OCI-LY7 (cell line): ENCODE measurements at regions not wholly inside any gene's neighbourhood (a gene's known extent, or its start where the extent isn't known, plus 50 kb on each side); places are given as distances from the start of the nearest gene placed in this dataset. TPM values are rescaled to one million over a fixed set of nuclear protein-coding genes. Genes with fewer than 3 reads are reported as not detected.

Source experiments
- BruUV-seq: library from RNA; stranded (reverse); fragments of 400-500 nt; replicated peaks from 2 replicates; lab custom pipeline; 2021; lab: Mats Ljungman, UMichigan
- CTCF ChIA-PET: fragments of 300-600 bp; sonication (Branson Sonifier 250); formaldehyde crosslinking; loops from one replicate; lab custom pipeline; 2022; ENCODE audit warnings: antibody characterized with exemption; ENCODE audit not compliant: unreplicated experiment; lab: Charles Lee
- POLR2A ChIA-PET: fragments of 300-600 bp; sonication (Branson Sonifier 250); formaldehyde crosslinking; loops from one replicate; lab custom pipeline; 2022; ENCODE audit warnings: antibody characterized with exemption; lab: Charles Lee
- DNase-seq: peaks from one replicate; pipeline ENCODE4 v3.0.0-alpha.2; 2015; ENCODE audit warnings: low spot score
- H2AFZ ChIP-seq: fragments of 200-600 bp; sonication (generic), shearing (Covaris generic); 2 replicates; pipeline ENCODE4 v1.6.1; 2014; ENCODE audit warnings: mild to moderate bottlenecking, antibody characterized with exemption, low read length, moderate library complexity
- H3K27ac ChIP-seq: fragments of 200-600 bp; sonication (generic); 2 replicates; pipeline ENCODE4 v1.5.1; 2014; ENCODE audit warnings: mixed run types, low read depth, mild to moderate bottlenecking, moderate library complexity, low read length, inconsistent platforms; ENCODE audit not compliant: poor library complexity, severe bottlenecking
- H3K36me3 ChIP-seq: fragments of 200-600 bp; sonication (generic); 2 replicates; pipeline ENCODE4 v1.6.1; 2014; ENCODE audit warnings: mild to moderate bottlenecking, antibody characterized with exemption, low read length, moderate library complexity, mixed read lengths; ENCODE audit not compliant: insufficient read depth
- H3K4me1 ChIP-seq: fragments of 200-600 bp; sonication (generic); 2 replicates; pipeline ENCODE4 v1.5.1; 2014; ENCODE audit warnings: mild to moderate bottlenecking, low read length; ENCODE audit not compliant: insufficient read depth, poor library complexity, severe bottlenecking
- H3K4me2 ChIP-seq: fragments of 200-600 bp; sonication (generic); 2 replicates; pipeline ENCODE4 v1.6.1; 2014; ENCODE audit warnings: mild to moderate bottlenecking, low read length
- H3K4me3 ChIP-seq: fragments of 200-600 bp; sonication (generic); 2 replicates; pipeline ENCODE4 v1.5.1; 2014; ENCODE audit warnings: mild to moderate bottlenecking, low read depth, low read length; ENCODE audit not compliant: poor library complexity, severe bottlenecking
- H3K79me2 ChIP-seq: fragments of 200-600 bp; sonication (generic); 2 replicates; pipeline ENCODE4 v1.6.1; 2016; ENCODE audit warnings: low read depth, mild to moderate bottlenecking, low read length, moderate library complexity, mixed read lengths; ENCODE audit not compliant: insufficient read depth
- H3K9me2 ChIP-seq: fragments of 200-600 bp; sonication (generic); 2 replicates; pipeline ENCODE4 v1.6.1; 2016; ENCODE audit warnings: mild to moderate bottlenecking, low read length, mixed read lengths; ENCODE audit not compliant: insufficient read depth
- H3K9me3 ChIP-seq: fragments of 200-600 bp; sonication (generic); 2 replicates; pipeline ENCODE4 v1.6.1; 2014; ENCODE audit warnings: mild to moderate bottlenecking, mixed run types, low read length, mixed read lengths
- H4K20me1 ChIP-seq: fragments of 200-600 bp; sonication (generic); 2 replicates; pipeline ENCODE4 v1.6.1; 2014; ENCODE audit warnings: mild to moderate bottlenecking, antibody characterized with exemption, low read length, moderate library complexity, mixed read lengths; ENCODE audit not compliant: insufficient read depth
- CTCF ChIP-seq: fragments of 200-600 bp; sonication (generic); conservative IDR thresholded peaks from 2 replicates; pipeline ENCODE4 v1.5.1; 2014; ENCODE audit warnings: mild to moderate bottlenecking, antibody characterized with exemption, low read length, moderate library complexity, mixed read lengths
- EZH2phosphoT487 ChIP-seq: fragments of 200-600 bp; sonication (generic); IDR thresholded peaks from 2 replicates; pipeline ENCODE4 v1.6.1; 2018; ENCODE audit warnings: low read depth, borderline replicate concordance, mild to moderate bottlenecking, mixed run types, antibody characterized with exemption, low read length, moderate library complexity, mixed read lengths
- intact Hi-C: fragments of 100-400 bp; cut with micrococcal nuclease; formaldehyde crosslinking; loops from one replicate; pipeline ENCODE4 v1.10.0; 2022; ENCODE audit not compliant: unreplicated experiment
- small RNA-seq: library from RNA; depleted of rRNA; stranded (forward); fragments of <200 nt; gene quantifications from one replicate; pipeline ENCODE3, GENCODE V24; 2014

- POLR2A ChIA-PET: no interaction called here
Measured at GRCh38 chr4:11484531-11484930, 55.8 kb upstream of the HS3ST1 start.

GRCh38 chr4:11483046-11483445, 54.4 kb upstream of the HS3ST1 start:
- no peak overlapping the region for H3K4me2 ChIP-seq
- ChIA-PET POLR2A (no interaction called here), CTCF (no interaction called here)
- H3K4me1 ChIP-seq: no peaks in the 10 kb centered on the region
- BruUV-seq: no TSS peak
- no peaks in the 10 kb centered on the region for H3K36me3 ChIP-seq
- no peak for DNase-seq
- no peaks in the 10 kb centered on the region for H4K20me1 ChIP-seq
- intact Hi-C loops: no loop called here
- H3K9me3 ChIP-seq: no peaks in the 10 kb centered on the region
- no peaks in the 10 kb centered on the region for H3K9me2 ChIP-seq
- TF ChIP-seq CTCF (no peak), EZH2phosphoT487 (no peak)
- H3K79me2 ChIP-seq: no peaks in the 10 kb centered on the region
- no peak overlapping the region for H3K27ac ChIP-seq
- no peak overlapping the region for H2AFZ ChIP-seq
- no peak overlapping the region for H3K4me3 ChIP-seq

More at GRCh38 chr4:11484531-11484930, 55.8 kb upstream of the HS3ST1 start:
- no peak overlapping the region for H2AFZ ChIP-seq
- H3K4me2 ChIP-seq: no peak overlapping the region
- no peaks in the 10 kb centered on the region for H3K9me3 ChIP-seq
- TF ChIP-seq EZH2phosphoT487: no peak
- no peak for TF ChIP-seq CTCF
- H3K36me3 ChIP-seq: no peaks in the 10 kb centered on the region
- H4K20me1 ChIP-seq: no peaks in the 10 kb centered on the region
- intact Hi-C loops: no loop called here
- CTCF ChIA-PET: no interaction called here
- H3K4me3 ChIP-seq: no peak overlapping the region
- BruUV-seq: no TSS peak
- no peaks in the 10 kb centered on the region for H3K79me2 ChIP-seq
- no peak overlapping the region for H3K27ac ChIP-seq
- no peaks in the 10 kb centered on the region for H3K9me2 ChIP-seq
- no peak for DNase-seq
- H3K4me1 ChIP-seq: no peaks in the 10 kb centered on the region

- TF ChIP-seq CTCF (no peak), EZH2phosphoT487 (no peak)
- no peak overlapping the region for H3K4me3 ChIP-seq
- H3K9me2 ChIP-seq: no peaks in the 10 kb centered on the region
- H3K79me2 ChIP-seq: no peaks in the 10 kb centered on the region
- no peak overlapping the region for H2AFZ ChIP-seq
- H3K4me2 ChIP-seq: no peak overlapping the region
- no peaks in the 10 kb centered on the region for H3K4me1 ChIP-seq
- no peak for DNase-seq
- BruUV-seq: no TSS peak
- H3K36me3 ChIP-seq: no peaks in the 10 kb centered on the region
- ChIA-PET CTCF (no interaction called here), POLR2A (no interaction called here)
- no peaks in the 10 kb centered on the region for H4K20me1 ChIP-seq
- no peaks in the 10 kb centered on the region for H3K9me3 ChIP-seq
- intact Hi-C loops: no loop called here
- no peak overlapping the region for H3K27ac ChIP-seq
Measured at GRCh38 chr4:11480683-11481082, 52.0 kb upstream of the HS3ST1 start.

Small RNA genes lying in the stretch of these regions (small RNA-seq; reads per million reads assigned to genes)
- gene RF00026: not detected
- not detected for gene RNU6-578P
